Mesodermal cell (in vitro differentiated cells): ENCODE measurements at regions not wholly inside any gene's neighbourhood (a gene's known extent, or its start where the extent isn't known, plus 50 kb on each side); places are given as distances from the start of the nearest gene placed in this dataset.

Experiments used
- H3K27ac ChIP-seq: 2 replicates; pipeline ENCODE4 v1.7.0; 2013; ENCODE audit warnings: mild to moderate bottlenecking, low read depth, low read length, moderate library complexity; ENCODE audit not compliant: severe bottlenecking
- H3K36me3 ChIP-seq: 2 replicates; pipeline ENCODE4 v1.7.1; 2013; ENCODE audit warnings: mild to moderate bottlenecking, low read length, moderate library complexity; ENCODE audit not compliant: control insufficient read depth, insufficient read depth
- H3K4me1 ChIP-seq: one replicate; pipeline ENCODE4 v1.7.1; 2013; ENCODE audit warnings: mild to moderate bottlenecking, low read length; ENCODE audit not compliant: insufficient read depth, control insufficient read depth, poor library complexity, severe bottlenecking
- H3K4me3 ChIP-seq: 2 replicates; pipeline ENCODE4 v1.7.0; 2013; ENCODE audit warnings: low read length, control low read depth, mild to moderate bottlenecking; ENCODE audit not compliant: insufficient read depth, poor library complexity, severe bottlenecking; ENCODE audit errors: extremely low read depth
- H3K9me3 ChIP-seq: 2 replicates; pipeline ENCODE4 v1.7.1; 2013; ENCODE audit warnings: mild to moderate bottlenecking, low read length, moderate library complexity; ENCODE audit not compliant: control insufficient read depth
- WGBS, 2 experiments: methylation state at CpG; one replicate each; pipeline ENCODE4 v1.1.5; 2013; ENCODE audit warnings: missing lambda C conversion rate in 2 of 2; ENCODE audit not compliant: insufficient coverage in 2 of 2; 5-methylcytosine and 5-hydroxymethylcytosine counted together

GRCh38 chr12:13725049-13725448, 256.4 kb downstream of the GRIN2B start:
- 63% methylated on average over 1 of the region's 1 CpG; no CpG with 5 or more reads in 1 of the 2 experiments for WGBS, 2 experiments
- H3K4me3 ChIP-seq: no peak overlapping the region
- H3K4me1 ChIP-seq: no peaks in the 10 kb centered on the region
- no peak overlapping the region for H3K27ac ChIP-seq
- no peaks in the 10 kb centered on the region for H3K9me3 ChIP-seq
- H3K36me3 ChIP-seq: no peaks in the 10 kb centered on the region

GRCh38 chr12:13724136-13724535, 257.3 kb downstream of the GRIN2B start:
- no peak overlapping the region for H3K27ac ChIP-seq
- H3K4me3 ChIP-seq: no peak overlapping the region
- 80 to 85% methylated on average over 1 of the region's 1 CpG for WGBS, 2 experiments
- no peaks in the 10 kb centered on the region for H3K4me1 ChIP-seq
- H3K9me3 ChIP-seq: no peaks in the 10 kb centered on the region
- H3K36me3 ChIP-seq: no peaks in the 10 kb centered on the region

GRCh38 chr12:13719986-13720385, 261.4 kb downstream of the GRIN2B start:
- Histone ChIP-seq H3K9me3 (no peaks in the 10 kb centered on the region), H3K4me1 (no peaks in the 10 kb centered on the region), H3K4me3 (no peak overlapping the region), H3K27ac (no peak overlapping the region), H3K36me3 (no peaks in the 10 kb centered on the region)
- WGBS, 2 experiments: 75 to 90% methylated on average over 1 to 2 of the region's 2 CpGs

- H3K9me3 ChIP-seq: no peaks in the 10 kb centered on the region
- H3K36me3 ChIP-seq: no peaks in the 10 kb centered on the region
- WGBS, 2 experiments: 94 to 95% methylated on average over 4 to 5 of the region's 5 CpGs
- H3K4me3 ChIP-seq: no peak overlapping the region
- no peak overlapping the region for H3K27ac ChIP-seq
- no peaks in the 10 kb centered on the region for H3K4me1 ChIP-seq
Observed at GRCh38 chr12:13718271-13718670, 263.1 kb downstream of the GRIN2B start.

- Histone ChIP-seq H3K36me3 (no peaks in the 10 kb centered on the region), H3K4me3 (no peak overlapping the region), H3K4me1 (no peaks in the 10 kb centered on the region), H3K9me3 (no peaks in the 10 kb centered on the region), H3K27ac (no peak overlapping the region)
- 83 to 85% methylated on average over 2 of the region's 2 CpGs for WGBS, 2 experiments
Observed at GRCh38 chr12:13716119-13716518, 265.3 kb downstream of the GRIN2B start.

- no peaks in the 10 kb centered on the region for H3K9me3 ChIP-seq
- H3K4me3 ChIP-seq: no peak overlapping the region
- H3K27ac ChIP-seq: no peak overlapping the region
- H3K36me3 ChIP-seq: no peaks in the 10 kb centered on the region
- H3K4me1 ChIP-seq: no peaks in the 10 kb centered on the region
- WGBS, 2 experiments: 83% methylated on average over 2 of the region's 4 CpGs; no CpG with 5 or more reads in 1 of the 2 experiments
Observed at GRCh38 chr12:13713556-13714410, 267.6 kb downstream of the GRIN2B start.

GRCh38 chr12:13707829-13708228, 273.6 kb downstream of the GRIN2B start:
- H3K4me1 ChIP-seq: no peaks in the 10 kb centered on the region
- H3K27ac ChIP-seq: no peak overlapping the region
- no peak overlapping the region for H3K4me3 ChIP-seq
- no peaks in the 10 kb centered on the region for H3K9me3 ChIP-seq
- 100% methylated on average over 1 of the region's 1 CpG for WGBS, 2 experiments
- H3K36me3 ChIP-seq: no peaks in the 10 kb centered on the region

GRCh38 chr12:13702381-13702780, 279.0 kb downstream of the GRIN2B start:
- 56 to 71% methylated on average over 4 to 5 of the region's 5 CpGs for WGBS, 2 experiments
- Histone ChIP-seq H3K27ac (no peak overlapping the region), H3K36me3 (no peaks in the 10 kb centered on the region)

GRCh38 chr12:13701502-13701901, 279.9 kb downstream of the GRIN2B start:
- H3K27ac ChIP-seq: no peak overlapping the region
- H3K4me1 ChIP-seq: no peaks in the 10 kb centered on the region
- no peaks in the 10 kb centered on the region for H3K36me3 ChIP-seq
- no peak overlapping the region for H3K4me3 ChIP-seq
- no peaks in the 10 kb centered on the region for H3K9me3 ChIP-seq

More at GRCh38 chr12:13702381-13702780, 279.0 kb downstream of the GRIN2B start:
- Histone ChIP-seq H3K4me3 (no peak overlapping the region), H3K4me1 (no peaks in the 10 kb centered on the region), H3K9me3 (no peaks in the 10 kb centered on the region)

- 86 to 95% methylated on average over 4 to 7 of the region's 11 CpGs for WGBS, 2 experiments
- no peak overlapping the region for H3K27ac ChIP-seq
- H3K36me3 ChIP-seq: no peaks in the 10 kb centered on the region
- H3K4me3 ChIP-seq: no peak overlapping the region
- H3K9me3 ChIP-seq: no peaks in the 10 kb centered on the region
- no peaks in the 10 kb centered on the region for H3K4me1 ChIP-seq
Observed at GRCh38 chr12:13697973-13698372, 283.4 kb downstream of the GRIN2B start.

GRCh38 chr12:13695781-13696180, 285.6 kb downstream of the GRIN2B start:
- Histone ChIP-seq H3K4me1 (no peaks in the 10 kb centered on the region), H3K36me3 (no peaks in the 10 kb centered on the region), H3K4me3 (no peak overlapping the region), H3K9me3 (no peaks in the 10 kb centered on the region), H3K27ac (no peak overlapping the region)
- 90 to 100% methylated on average over 2 of the region's 2 CpGs for WGBS, 2 experiments
